Stimulated activated naive CD8-positive, alpha-beta T cell treated with anti-CD3 and anti-CD28 coated beads, Interleukin-15, amount 100 ng/mL, for 72 hours (primary cell): ENCODE measurements at regions not wholly inside any gene's neighbourhood (a gene's known extent, or its start where the extent isn't known, plus 50 kb on each side); places are given as distances from the start of the nearest gene placed in this dataset.

Source experiments
- ATAC-seq: fragments of 150-1000 bp; cut with Tn5 transposase; 2 replicates; pipeline ENCODE4 v1.10.0; 2021; ENCODE audit warnings: mild to moderate bottlenecking, moderate library complexity
- DNase-seq, 2 donors: peaks; one replicate each; pipeline ENCODE4 v3.0.0; 2021 to 2022
- H3K27ac Mint-ChIP-seq, 2 donors: one replicate each; pipeline ENCODE4 v1.8.0; 2022; ENCODE audit warnings: mild to moderate bottlenecking in 2 of 2, mixed read lengths in 2 of 2, moderate library complexity in 2 of 2
- H3K27me3 Mint-ChIP-seq: one replicate; pipeline ENCODE4 v1.8.0; 2022; ENCODE audit warnings: mixed read lengths
- H3K4me1 Mint-ChIP-seq: one replicate; pipeline ENCODE4 v1.8.0; 2022; ENCODE audit warnings: mild to moderate bottlenecking, mixed read lengths
- H3K4me3 Mint-ChIP-seq, 2 donors: one replicate each; pipeline ENCODE4 v1.8.0; 2022; ENCODE audit warnings: mild to moderate bottlenecking in 2 of 2, mixed read lengths in 2 of 2, moderate library complexity in 1 of 2
- H3K9me3 Mint-ChIP-seq, 2 donors: one replicate each; pipeline ENCODE4 v1.8.0; 2022; ENCODE audit warnings: mixed read lengths in 2 of 2

DNA sequence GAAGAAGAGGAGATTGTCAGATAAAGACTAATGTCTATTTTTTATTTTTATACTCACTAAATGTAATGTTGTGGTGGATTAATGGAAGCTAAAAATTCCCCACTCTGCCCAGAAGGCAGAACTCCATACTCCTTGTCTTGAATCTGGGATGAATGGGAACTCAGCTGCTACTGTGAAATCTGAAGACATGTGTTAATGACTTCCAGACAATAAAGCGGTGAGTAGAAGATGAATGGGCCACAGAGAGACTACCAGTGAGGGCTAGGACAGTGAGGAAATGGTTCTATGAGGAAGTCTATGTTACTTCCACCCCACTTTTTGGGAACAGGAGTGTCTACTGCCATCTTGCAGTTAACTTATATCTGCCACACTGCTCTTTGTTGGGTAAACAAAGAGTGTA, 726.9 kb downstream of the CDH8 start:
- no peak overlapping the region for H3K27ac Mint-ChIP-seq
- peaks cover 36 to 37% of the 10 kb centered on the region in 2 donors for H3K9me3 Mint-ChIP-seq
- DNase-seq = no peak
- ATAC-seq = no peak
- no peaks in the 10 kb centered on the region for H3K4me1 Mint-ChIP-seq
- no peaks in the 10 kb centered on the region for H3K27me3 Mint-ChIP-seq
- H3K4me3 Mint-ChIP-seq = no peak overlapping the region

- Mint-ChIP-seq H3K9me3 (peaks cover 25 to 34% of the 10 kb centered on the region in 2 donors), H3K4me1 (no peaks in the 10 kb centered on the region), H3K27me3 (no peaks in the 10 kb centered on the region), H3K4me3 (no peak overlapping the region), H3K27ac (no peak overlapping the region)
- DNase-seq (no peak), ATAC-seq (no peak)
Measured at GRCh38 chr16:61306204-61306603, 730.0 kb downstream of the CDH8 start.

- no peak overlapping the region for H3K4me3 Mint-ChIP-seq
- no peak for ATAC-seq
- no peak for DNase-seq
- no peaks in the 10 kb centered on the region for H3K27me3 Mint-ChIP-seq
- H3K4me1 Mint-ChIP-seq = no peaks in the 10 kb centered on the region
- H3K27ac Mint-ChIP-seq = no peak overlapping the region
- peaks cover 8 to 18% of the 10 kb centered on the region in 2 donors for H3K9me3 Mint-ChIP-seq
Measured at GRCh38 chr16:61296814-61297213, 739.4 kb downstream of the CDH8 start.

- H3K27me3 Mint-ChIP-seq = no peaks in the 10 kb centered on the region
- no peak overlapping the region for H3K27ac Mint-ChIP-seq
- DNase-seq = no peak
- H3K9me3 Mint-ChIP-seq = peaks cover 3 to 18% of the 10 kb centered on the region in 2 donors
- H3K4me3 Mint-ChIP-seq = no peak overlapping the region
- no peaks in the 10 kb centered on the region for H3K4me1 Mint-ChIP-seq
- ATAC-seq = no peak
Measured at GRCh38 chr16:61296305-61296704, 739.9 kb downstream of the CDH8 start.

GRCh38 chr16:61295311-61295710, 740.9 kb downstream of the CDH8 start:
- no peak for ATAC-seq
- Mint-ChIP-seq H3K27me3 (no peaks in the 10 kb centered on the region), H3K27ac (no peak overlapping the region), H3K9me3 (peaks cover 0 to 18% of the 10 kb centered on the region in 2 donors), H3K4me3 (no peak overlapping the region), H3K4me1 (no peaks in the 10 kb centered on the region)
- DNase-seq = no peak

DNA sequence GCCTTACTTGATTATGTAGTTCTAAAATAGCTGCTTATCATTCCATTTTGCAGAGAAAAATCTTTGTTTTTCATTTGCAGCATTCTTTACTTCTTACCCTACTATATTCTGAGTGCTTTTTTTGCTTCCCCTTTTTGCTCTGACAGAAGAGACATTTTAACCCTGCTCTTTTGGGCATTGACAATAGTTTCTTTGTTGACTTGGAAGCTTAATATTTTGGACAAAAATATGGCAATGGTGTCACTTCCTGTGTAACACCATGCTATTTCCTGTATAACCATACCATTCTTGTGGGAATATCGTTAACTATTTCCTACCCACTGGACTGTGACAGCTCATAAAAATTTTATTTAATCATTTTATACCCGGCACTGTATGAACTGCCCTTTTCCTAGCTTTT, 747.1 kb downstream of the CDH8 start:
- DNase-seq (no peak), ATAC-seq (no peak)
- no peaks in the 10 kb centered on the region for H3K27me3 Mint-ChIP-seq
- H3K27ac Mint-ChIP-seq = no peak overlapping the region
- no peak overlapping the region for H3K4me3 Mint-ChIP-seq
- H3K9me3 Mint-ChIP-seq = peaks cover 0 to 13% of the 10 kb centered on the region in 2 donors
- H3K4me1 Mint-ChIP-seq = no peaks in the 10 kb centered on the region

- Mint-ChIP-seq H3K4me3 (no peak overlapping the region), H3K27ac (no peak overlapping the region), H3K9me3 (peaks cover 0 to 14% of the 10 kb centered on the region in 2 donors), H3K4me1 (no peaks in the 10 kb centered on the region), H3K27me3 (no peaks in the 10 kb centered on the region)
- ATAC-seq (no peak), DNase-seq (no peak)
Measured at GRCh38 chr16:61277849-61278248, 758.4 kb downstream of the CDH8 start.

- Mint-ChIP-seq H3K27me3 (no peaks in the 10 kb centered on the region), H3K27ac (no peak overlapping the region), H3K4me3 (no peak overlapping the region), H3K9me3 (peaks cover 0 to 14% of the 10 kb centered on the region in 2 donors), H3K4me1 (no peaks in the 10 kb centered on the region)
- no peak for DNase-seq
- no peak for ATAC-seq
Measured at GRCh38 chr16:61274211-61274610, 762.0 kb downstream of the CDH8 start.

- peaks cover 0 to 10% of the 10 kb centered on the region in 2 donors for H3K9me3 Mint-ChIP-seq
- H3K27ac Mint-ChIP-seq = no peak overlapping the region
- ATAC-seq = no peak
Measured at GRCh38 chr16:61270726-61271125, 765.5 kb downstream of the CDH8 start.

DNA sequence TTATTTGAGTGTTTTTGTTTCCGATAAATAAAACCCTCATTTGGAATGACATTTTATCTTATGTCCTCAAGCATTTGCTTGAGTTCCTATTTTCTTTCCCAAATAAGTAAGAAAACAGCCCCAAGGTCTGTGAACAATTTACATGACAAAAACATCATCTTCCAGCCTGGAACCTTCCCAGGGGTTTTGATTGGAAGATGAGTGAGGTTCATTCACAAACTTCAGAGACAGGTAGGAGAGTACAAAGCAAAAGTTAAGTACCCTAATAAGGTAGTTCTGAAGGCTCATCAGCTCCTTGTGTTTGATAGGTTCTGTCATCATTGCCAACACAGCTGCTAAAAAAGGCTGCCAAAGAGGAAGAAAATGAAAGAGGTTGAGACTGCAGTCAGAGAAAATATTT, 772.8 kb downstream of the CDH8 start:
- Mint-ChIP-seq H3K4me1 (no peaks in the 10 kb centered on the region), H3K27ac (no peak overlapping the region), H3K4me3 (no peak overlapping the region), H3K9me3 (peaks cover 0 to 7% of the 10 kb centered on the region in 2 donors), H3K27me3 (no peaks in the 10 kb centered on the region)
- ATAC-seq (no peak), DNase-seq (no peak)

More at GRCh38 chr16:61270726-61271125, 765.5 kb downstream of the CDH8 start:
- DNase-seq = no peak
- Mint-ChIP-seq H3K4me3 (no peak overlapping the region), H3K4me1 (no peaks in the 10 kb centered on the region), H3K27me3 (no peaks in the 10 kb centered on the region)

DNA sequence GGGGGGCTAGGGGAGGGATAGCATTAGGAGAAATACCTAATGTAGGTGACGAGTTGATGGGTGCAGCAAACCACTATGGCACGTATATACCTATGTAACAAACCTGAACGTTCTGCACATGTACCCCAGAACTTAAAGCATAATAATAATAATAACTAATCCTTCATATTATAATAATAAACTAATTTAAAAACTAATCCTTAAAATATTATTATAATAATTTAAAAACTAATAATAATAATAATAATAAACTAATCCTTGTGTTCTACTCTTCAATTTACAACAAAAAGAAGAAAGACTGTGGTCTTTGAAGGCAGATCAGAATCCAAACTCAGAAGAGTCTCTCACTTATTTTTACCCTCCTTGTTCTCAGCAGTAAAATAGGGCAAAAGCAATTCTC, 774.9 kb downstream of the CDH8 start:
- no peaks in the 10 kb centered on the region for H3K27me3 Mint-ChIP-seq
- no peak for DNase-seq
- peaks cover 0 to 7% of the 10 kb centered on the region in 2 donors for H3K9me3 Mint-ChIP-seq
- no peak overlapping the region for H3K27ac Mint-ChIP-seq
- ATAC-seq = no peak
- no peak overlapping the region for H3K4me3 Mint-ChIP-seq
- H3K4me1 Mint-ChIP-seq = no peaks in the 10 kb centered on the region

DNA sequence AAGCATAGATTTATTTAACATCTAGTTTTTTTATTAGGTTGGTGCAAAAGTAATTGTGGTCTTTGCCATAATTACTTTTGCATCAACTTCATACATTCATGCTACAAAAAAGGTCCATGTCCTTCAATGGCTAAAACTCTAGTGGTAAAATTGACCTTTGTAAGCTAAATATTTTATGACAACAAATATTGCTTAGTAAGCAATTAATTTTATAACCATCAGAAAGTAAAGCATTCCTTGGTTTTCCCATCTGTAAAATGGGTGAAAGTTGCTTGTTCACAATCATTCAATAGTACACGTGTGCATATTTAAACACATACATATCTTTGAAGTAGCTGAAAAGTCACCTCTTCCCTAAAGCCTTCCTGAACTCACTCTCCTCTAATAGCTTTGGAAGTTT, 789.6 kb downstream of the CDH8 start:
- H3K9me3 Mint-ChIP-seq = peaks cover 5 to 7% of the 10 kb centered on the region in 2 donors
- no peak overlapping the region for H3K27ac Mint-ChIP-seq
- H3K27me3 Mint-ChIP-seq = no peaks in the 10 kb centered on the region
- H3K4me1 Mint-ChIP-seq = no peaks in the 10 kb centered on the region
- H3K4me3 Mint-ChIP-seq = no peak overlapping the region
- no peak for DNase-seq
- ATAC-seq = no peak

DNA sequence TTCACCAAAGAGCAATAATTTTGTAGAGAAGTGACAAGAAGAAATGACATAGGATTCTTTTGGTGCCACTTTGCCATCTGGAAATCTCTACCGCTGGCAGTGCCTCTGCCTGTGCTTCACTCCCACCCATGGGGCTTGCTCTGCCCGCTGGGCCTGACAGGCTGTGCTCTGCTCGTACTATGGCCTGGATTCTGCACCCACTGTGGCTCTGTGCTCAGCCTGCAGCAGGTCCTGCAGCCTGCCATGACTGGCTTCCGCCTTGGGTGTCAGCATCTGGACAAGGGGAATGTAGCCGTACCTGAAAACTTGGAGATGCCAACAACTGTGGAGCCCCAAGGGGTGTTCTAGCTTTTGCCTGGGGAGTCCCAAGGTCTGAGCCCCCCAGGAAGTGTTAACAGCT, 792.3 kb downstream of the CDH8 start:
- Mint-ChIP-seq H3K27ac (no peak overlapping the region), H3K4me3 (no peak overlapping the region), H3K4me1 (no peaks in the 10 kb centered on the region), H3K27me3 (no peaks in the 10 kb centered on the region), H3K9me3 (peaks cover 0 to 6% of the 10 kb centered on the region in 2 donors)
- no peak for ATAC-seq
- DNase-seq = no peak

DNA sequence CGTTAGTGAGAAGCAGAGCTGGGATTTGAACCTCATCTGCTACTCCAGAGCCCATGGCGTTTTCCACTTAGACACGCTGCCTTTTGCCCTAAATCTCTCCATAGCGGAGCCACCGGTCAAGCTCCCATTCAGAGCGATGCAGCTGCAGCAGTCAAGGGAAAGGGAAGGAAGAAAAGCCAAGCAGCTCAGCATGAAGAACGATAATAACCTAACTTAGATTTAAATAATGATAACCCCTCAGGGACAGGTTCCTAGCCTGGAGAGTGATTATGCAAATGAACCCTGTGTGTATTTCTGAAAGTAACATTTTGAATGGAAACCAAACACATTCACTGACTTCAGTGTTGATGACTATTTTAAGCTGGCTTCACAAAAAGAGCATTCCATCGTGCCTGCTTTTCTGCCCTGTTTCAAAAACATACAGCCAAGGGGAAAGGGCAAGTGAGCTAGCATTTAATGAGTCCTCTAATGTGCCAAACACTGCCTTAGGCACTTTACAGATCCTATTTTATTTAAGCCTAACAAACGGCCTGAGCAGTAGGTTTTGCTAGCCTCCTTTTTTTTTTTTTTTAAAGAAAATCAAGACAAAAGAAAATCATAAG, 798.3 kb downstream of the CDH8 start:
- H3K9me3 Mint-ChIP-seq = peaks cover 9 to 11% of the 10 kb centered on the region in 2 donors
- H3K4me3 Mint-ChIP-seq = no peak overlapping the region
- no peak for ATAC-seq
- H3K4me1 Mint-ChIP-seq = no peaks in the 10 kb centered on the region
- no peaks in the 10 kb centered on the region for H3K27me3 Mint-ChIP-seq
- DNase-seq = no peak
- no peak overlapping the region for H3K27ac Mint-ChIP-seq

- Mint-ChIP-seq H3K27ac (no peak overlapping the region), H3K9me3 (peaks cover 9 to 14% of the 10 kb centered on the region in 2 donors), H3K27me3 (no peaks in the 10 kb centered on the region), H3K4me3 (no peak overlapping the region), H3K4me1 (no peaks in the 10 kb centered on the region)
- DNase-seq = no peak
- ATAC-seq = no peak
Measured at GRCh38 chr16:61233713-61234112, 802.5 kb downstream of the CDH8 start.

GRCh38 chr16:61228371-61228770, 807.9 kb downstream of the CDH8 start:
- no peak overlapping the region for H3K4me3 Mint-ChIP-seq
- peaks cover 0 to 6% of the 10 kb centered on the region in 2 donors for H3K9me3 Mint-ChIP-seq
- no peak overlapping the region for H3K27ac Mint-ChIP-seq
- ATAC-seq = no peak
- no peaks in the 10 kb centered on the region for H3K27me3 Mint-ChIP-seq
- no peaks in the 10 kb centered on the region for H3K4me1 Mint-ChIP-seq
- DNase-seq = no peak

GRCh38 chr16:61215605-61216004, 820.6 kb downstream of the CDH8 start:
- Mint-ChIP-seq H3K27me3 (no peaks in the 10 kb centered on the region), H3K9me3 (peaks cover 6 to 16% of the 10 kb centered on the region in 2 donors), H3K4me1 (no peaks in the 10 kb centered on the region), H3K27ac (no peak overlapping the region), H3K4me3 (no peak overlapping the region)
- DNase-seq = no peak
- no peak for ATAC-seq
